Lung (tissue), 11 donors: ENCODE measurements at regions not wholly inside any gene's neighbourhood (a gene's known extent, or its start where the extent isn't known, plus 50 kb on each side); places are given as distances from the start of the nearest gene placed in this dataset.

Experiments
- ATAC-seq: fragments of 200-7000 bp; cut with Tn5 transposase; one replicate; pipeline ENCODE4 v1.9.1; 2020; ENCODE audit warnings: moderate number of reproducible peaks; ENCODE audit not compliant: insufficient read depth, low FRiP score
- DNase-seq, 3 donors: peaks; one replicate each; pipeline ENCODE4 v3.0.0-alpha.2; 2013 to 2017
- H3K27ac ChIP-seq, 2 donors: one replicate each; pipeline ENCODE4 v1.5.1; 2013; ENCODE audit warnings: mild to moderate bottlenecking in 2 of 2, moderate library complexity in 2 of 2, control low read depth in 1 of 2, inconsistent platforms in 1 of 2, low read depth in 1 of 2, low read length in 1 of 2
- H3K27me3 ChIP-seq, 3 donors: one replicate each; pipeline ENCODE4 v1.5.1; 2013; ENCODE audit warnings: low read length in 2 of 3; ENCODE audit not compliant: control insufficient read depth in 3 of 3, insufficient read depth in 3 of 3
- H3K36me3 ChIP-seq, 4 donors: one replicate each; pipeline ENCODE4 v1.5.1; 2013; ENCODE audit warnings: low read length in 4 of 4, mild to moderate bottlenecking in 1 of 4, moderate library complexity in 1 of 4; ENCODE audit not compliant: control insufficient read depth in 4 of 4, insufficient read depth in 4 of 4
- H3K4me1 ChIP-seq, 5 donors: one replicate each; pipeline ENCODE4 v1.5.1; 2013; ENCODE audit warnings: low read length in 5 of 5, mild to moderate bottlenecking in 2 of 5, moderate library complexity in 1 of 5; ENCODE audit not compliant: control insufficient read depth in 5 of 5, insufficient read depth in 5 of 5
- H3K4me3 ChIP-seq: one replicate; pipeline ENCODE4 v1.5.1; 2013; ENCODE audit warnings: mild to moderate bottlenecking, control low read depth, moderate library complexity
- H3K9ac ChIP-seq, 2 donors: one replicate each; pipeline ENCODE4 v1.5.1; 2013; ENCODE audit warnings: low read length in 2 of 2, control low read depth in 1 of 2; ENCODE audit not compliant: insufficient read depth in 1 of 2
- H3K9me3 ChIP-seq, 4 donors: one replicate each; pipeline ENCODE4 v1.5.1; 2013; ENCODE audit warnings: low read length in 3 of 4, mild to moderate bottlenecking in 1 of 4, moderate library complexity in 1 of 4; ENCODE audit not compliant: control insufficient read depth in 4 of 4, insufficient read depth in 3 of 4
- WGBS, 2 donors: extraction: QIAGEN DNeasy Blood & Tissue Kit; methylation state at CpG; one replicate each; pipeline ENCODE4 v1.1.7; 2013; 5-methylcytosine and 5-hydroxymethylcytosine counted together
- TF ChIP-seq, protein P1 (sequence below): IDR thresholded peaks from 2 replicates; pipeline ENCODE4 v1.5.1; 2012; ENCODE audit warnings: mild to moderate bottlenecking; ENCODE audit errors: control extremely low read depth, extremely low read depth
- donor health status: control.
- donor health status: control.
- donor health status: Bipolar disorder and iron deficiency.
- donor health status: healthy.
- donor health status: DM: yes; HTN: yes; CAD: no.

DNA sequence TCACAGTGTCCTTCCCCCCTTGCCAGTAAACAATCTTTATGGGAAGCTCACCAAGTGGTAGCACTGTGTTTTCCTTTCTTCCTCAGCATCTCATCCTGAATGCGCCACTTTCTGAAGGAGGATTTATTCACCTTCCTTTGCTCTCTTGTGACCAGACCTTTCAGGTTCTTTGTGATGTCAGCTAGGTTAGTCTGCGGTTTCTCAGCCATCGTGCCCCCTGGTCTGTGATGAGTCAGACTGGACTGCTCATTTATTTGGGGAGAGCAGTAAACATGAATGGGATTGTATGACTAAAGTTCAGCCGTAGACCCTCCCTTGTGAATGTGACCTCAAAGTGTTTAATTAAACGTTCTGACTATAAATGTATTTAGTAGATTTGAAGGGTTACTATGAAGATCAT, 235.1 kb upstream of the CELF2 start:
- Histone ChIP-seq H3K27me3 (no peaks in the 10 kb centered on the region), H3K9me3 (peaks cover 0 to 4% (median 2%) of the 10 kb centered on the region in 4 donors), H3K27ac (no peak overlapping the region), H3K4me1 (peaks cover 0 to 17% (median 9%) of the 10 kb centered on the region in 5 donors), H3K36me3 (peaks cover 0 to 2% (median 0%) of the 10 kb centered on the region in 4 donors), H3K9ac (no peak overlapping the region), H3K4me3 (no peak overlapping the region)
- no peak for ATAC-seq
- TF ChIP-seq, protein P1, sequence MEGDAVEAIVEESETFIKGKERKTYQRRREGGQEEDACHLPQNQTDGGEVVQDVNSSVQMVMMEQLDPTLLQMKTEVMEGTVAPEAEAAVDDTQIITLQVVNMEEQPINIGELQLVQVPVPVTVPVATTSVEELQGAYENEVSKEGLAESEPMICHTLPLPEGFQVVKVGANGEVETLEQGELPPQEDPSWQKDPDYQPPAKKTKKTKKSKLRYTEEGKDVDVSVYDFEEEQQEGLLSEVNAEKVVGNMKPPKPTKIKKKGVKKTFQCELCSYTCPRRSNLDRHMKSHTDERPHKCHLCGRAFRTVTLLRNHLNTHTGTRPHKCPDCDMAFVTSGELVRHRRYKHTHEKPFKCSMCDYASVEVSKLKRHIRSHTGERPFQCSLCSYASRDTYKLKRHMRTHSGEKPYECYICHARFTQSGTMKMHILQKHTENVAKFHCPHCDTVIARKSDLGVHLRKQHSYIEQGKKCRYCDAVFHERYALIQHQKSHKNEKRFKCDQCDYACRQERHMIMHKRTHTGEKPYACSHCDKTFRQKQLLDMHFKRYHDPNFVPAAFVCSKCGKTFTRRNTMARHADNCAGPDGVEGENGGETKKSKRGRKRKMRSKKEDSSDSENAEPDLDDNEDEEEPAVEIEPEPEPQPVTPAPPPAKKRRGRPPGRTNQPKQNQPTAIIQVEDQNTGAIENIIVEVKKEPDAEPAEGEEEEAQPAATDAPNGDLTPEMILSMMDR: no peak
- DNase-seq: no peak
- WGBS, 2 donors: 89 to 95% methylated on average over 5 of the region's 5 CpGs

DNA sequence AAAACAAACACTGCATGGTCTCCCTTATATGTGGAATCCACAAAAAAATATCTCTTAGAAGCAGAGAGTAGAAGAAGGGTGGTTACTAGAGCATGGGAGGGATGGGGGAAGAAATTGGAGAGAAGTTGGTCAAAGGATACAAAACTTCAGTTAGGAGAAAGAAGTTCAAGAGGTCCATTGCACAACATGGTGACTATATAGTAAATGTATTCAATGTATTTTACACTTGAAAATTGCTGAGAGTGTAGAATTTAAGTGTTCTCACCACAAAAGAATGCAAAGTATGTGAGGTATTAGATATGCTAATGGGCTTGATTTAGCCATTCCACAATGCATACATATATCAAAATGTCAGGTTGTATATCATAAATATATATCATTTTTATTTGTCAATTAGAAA, 232.0 kb upstream of the CELF2 start:
- no peak overlapping the region for H3K4me3 ChIP-seq
- no peak overlapping the region for H3K27ac ChIP-seq
- ATAC-seq: no peak
- TF ChIP-seq, protein P1: no peak
- H3K9me3 ChIP-seq: peaks cover 0 to 4% (median 2%) of the 10 kb centered on the region in 4 donors
- peak in 2 of 3 donors; percentile 49 to 74 for DNase-seq
- H3K36me3 ChIP-seq: peaks cover 0 to 2% (median 0%) of the 10 kb centered on the region in 4 donors
- no peak overlapping the region for H3K9ac ChIP-seq
- H3K27me3 ChIP-seq: no peaks in the 10 kb centered on the region
- peaks cover 0 to 21% (median 9%) of the 10 kb centered on the region in 5 donors for H3K4me1 ChIP-seq

GRCh38 chr10:10786109-10787090, 231.3 kb upstream of the CELF2 start:
- Histone ChIP-seq H3K4me1 (peaks cover 0 to 21% (median 9%) of the 10 kb centered on the region in 5 donors), H3K27me3 (no peaks in the 10 kb centered on the region), H3K36me3 (peaks cover 0 to 2% (median 0%) of the 10 kb centered on the region in 4 donors), H3K9ac (peak overlapping the region in 1 of 2 donors; percentile 56), H3K9me3 (peaks cover 0 to 4% (median 2%) of the 10 kb centered on the region in 4 donors), H3K4me3 (no peak overlapping the region), H3K27ac (peak overlapping the region in 1 of 2 donors; percentile 83)
- DNase-seq: peak in 2 of 3 donors; percentile 50 to 61
- ATAC-seq: peak; percentile 70
- TF ChIP-seq, protein P1: no peak
- 40 to 47% methylated on average over 7 of the region's 7 CpGs for whole genome bisulfite sequencing, 2 donors
